Neuronal stem cell (in vitro differentiated cells): ENCODE measurements at regions not wholly inside any gene's neighbourhood (a gene's known extent, or its start where the extent isn't known, plus 50 kb on each side); places are given as distances from the start of the nearest gene placed in this dataset.

Source experiments
- DNase-seq: peaks from one replicate; pipeline ENCODE4 v3.0.0-alpha.2; 2013; ENCODE audit warnings: low spot score
- H2AFZ ChIP-seq: one replicate; pipeline ENCODE4 v1.6.1; 2013; ENCODE audit warnings: mild to moderate bottlenecking, low read length, inconsistent platforms
- H2AK5ac ChIP-seq: 2 replicates; pipeline ENCODE4 v1.6.1; 2013; ENCODE audit warnings: low read depth, mild to moderate bottlenecking, inconsistent platforms, low read length, moderate library complexity, mixed read lengths
- H2BK120ac ChIP-seq: 2 replicates; pipeline ENCODE4 v1.6.1; 2013; ENCODE audit warnings: low read depth, mild to moderate bottlenecking, inconsistent platforms, low read length, moderate library complexity, mixed read lengths
- H2BK12ac ChIP-seq: one replicate; pipeline ENCODE4 v1.6.1; 2013; ENCODE audit warnings: low read length, inconsistent platforms
- H2BK15ac ChIP-seq: 2 replicates; pipeline ENCODE4 v1.6.1; 2013; ENCODE audit warnings: mild to moderate bottlenecking, low read length, inconsistent platforms, mixed read lengths
- H2BK5ac ChIP-seq: one replicate; pipeline ENCODE4 v1.6.1; 2013; ENCODE audit warnings: inconsistent platforms, mild to moderate bottlenecking, low read length, moderate library complexity
- H3K14ac ChIP-seq: one replicate; pipeline ENCODE4 v1.6.1; 2013; ENCODE audit warnings: low read length, inconsistent platforms
- H3K18ac ChIP-seq: 2 replicates; pipeline ENCODE4 v1.6.1; 2013; ENCODE audit warnings: low read length, inconsistent platforms
- H3K23ac ChIP-seq: 2 replicates; pipeline ENCODE4 v1.6.1; 2013; ENCODE audit warnings: low read depth, mild to moderate bottlenecking, mixed read lengths, low read length, inconsistent platforms; ENCODE audit not compliant: poor library complexity
- H3K27ac ChIP-seq: replicated peaks from 3 replicates; pipeline ENCODE4 v1.5.1; 2013; ENCODE audit warnings: low read length, inconsistent platforms
- H3K27me3 ChIP-seq, 3 experiments: 2 replicates each; pipeline ENCODE4 v1.6.1; 2013; ENCODE audit warnings: low read length in 3 of 3, mild to moderate bottlenecking in 2 of 3, inconsistent platforms in 1 of 3, low read depth in 1 of 3, mixed read lengths in 1 of 3, moderate library complexity in 1 of 3; ENCODE audit not compliant: control insufficient read depth in 3 of 3, insufficient read depth in 3 of 3
- H3K36me3 ChIP-seq, 2 donors: replicated peaks in 1 of 2; 2 replicates each; pipeline ENCODE4 v1.6.1; 2013; ENCODE audit warnings: low read length in 2 of 2; ENCODE audit not compliant: control insufficient read depth in 2 of 2, insufficient read depth in 2 of 2
- H3K4ac ChIP-seq: 2 replicates; pipeline ENCODE4 v1.6.1; 2013; ENCODE audit warnings: inconsistent platforms, mild to moderate bottlenecking, low read length, moderate library complexity
- H3K4me1 ChIP-seq, 2 donors: 1 replicate in 1 of 2; 2 replicates in 1 of 2; pipeline ENCODE4 v1.6.1; 2013; ENCODE audit warnings: low read length in 2 of 2, low read depth in 1 of 2; ENCODE audit not compliant: control insufficient read depth in 2 of 2, insufficient read depth in 1 of 2
- H3K4me2 ChIP-seq: one replicate; pipeline ENCODE4 v1.6.1; 2013; ENCODE audit warnings: mild to moderate bottlenecking, low read length, inconsistent platforms; ENCODE audit not compliant: insufficient read depth, poor library complexity, severe bottlenecking
- H3K4me3 ChIP-seq, 2 donors: 2 replicates each; pipeline ENCODE4 v1.5.1; 2013; ENCODE audit warnings: low read length in 2 of 2, mild to moderate bottlenecking in 2 of 2, inconsistent platforms in 1 of 2, moderate library complexity in 1 of 2
- H3K79me1 ChIP-seq: one replicate; pipeline ENCODE4 v1.6.1; 2013; ENCODE audit warnings: low read depth, mild to moderate bottlenecking, inconsistent platforms, low read length, moderate library complexity
- H3K9ac ChIP-seq: one replicate; pipeline ENCODE4 v1.6.1; 2013; ENCODE audit warnings: mild to moderate bottlenecking, low read depth, low read length, inconsistent platforms; ENCODE audit not compliant: poor library complexity
- H3K9me3 ChIP-seq, 2 donors: replicated peaks in 1 of 2; 2 replicates each; pipeline versions ENCODE3 to v1.6.1; 2013; ENCODE audit warnings: low read length in 2 of 2, mild to moderate bottlenecking in 2 of 2, inconsistent platforms in 1 of 2, low read depth in 1 of 2, mixed read lengths in 1 of 2, moderate library complexity in 1 of 2; ENCODE audit not compliant: control insufficient read depth in 2 of 2, insufficient read depth in 1 of 2
- H4K8ac ChIP-seq: one replicate; pipeline ENCODE4 v1.6.1; 2013; ENCODE audit warnings: low read depth, mild to moderate bottlenecking, inconsistent platforms, low read length, moderate library complexity
- H4K91ac ChIP-seq: one replicate; pipeline ENCODE4 v1.6.1; 2013; ENCODE audit warnings: low read length, low read depth, mild to moderate bottlenecking, inconsistent platforms; ENCODE audit not compliant: poor library complexity
- WGBS, 2 donors: extraction: QIAGEN DNeasy Blood & Tissue Kit; methylation state at CpG; one replicate each; pipeline ENCODE4 v1.1.7; 2013; ENCODE audit warnings: missing lambda C conversion rate in 2 of 2, mixed read lengths in 1 of 2; ENCODE audit not compliant: insufficient read length in 2 of 2, insufficient replicate concordance in 1 of 2; ENCODE audit errors: extremely low coverage in 2 of 2; 5-methylcytosine and 5-hydroxymethylcytosine counted together

DNA sequence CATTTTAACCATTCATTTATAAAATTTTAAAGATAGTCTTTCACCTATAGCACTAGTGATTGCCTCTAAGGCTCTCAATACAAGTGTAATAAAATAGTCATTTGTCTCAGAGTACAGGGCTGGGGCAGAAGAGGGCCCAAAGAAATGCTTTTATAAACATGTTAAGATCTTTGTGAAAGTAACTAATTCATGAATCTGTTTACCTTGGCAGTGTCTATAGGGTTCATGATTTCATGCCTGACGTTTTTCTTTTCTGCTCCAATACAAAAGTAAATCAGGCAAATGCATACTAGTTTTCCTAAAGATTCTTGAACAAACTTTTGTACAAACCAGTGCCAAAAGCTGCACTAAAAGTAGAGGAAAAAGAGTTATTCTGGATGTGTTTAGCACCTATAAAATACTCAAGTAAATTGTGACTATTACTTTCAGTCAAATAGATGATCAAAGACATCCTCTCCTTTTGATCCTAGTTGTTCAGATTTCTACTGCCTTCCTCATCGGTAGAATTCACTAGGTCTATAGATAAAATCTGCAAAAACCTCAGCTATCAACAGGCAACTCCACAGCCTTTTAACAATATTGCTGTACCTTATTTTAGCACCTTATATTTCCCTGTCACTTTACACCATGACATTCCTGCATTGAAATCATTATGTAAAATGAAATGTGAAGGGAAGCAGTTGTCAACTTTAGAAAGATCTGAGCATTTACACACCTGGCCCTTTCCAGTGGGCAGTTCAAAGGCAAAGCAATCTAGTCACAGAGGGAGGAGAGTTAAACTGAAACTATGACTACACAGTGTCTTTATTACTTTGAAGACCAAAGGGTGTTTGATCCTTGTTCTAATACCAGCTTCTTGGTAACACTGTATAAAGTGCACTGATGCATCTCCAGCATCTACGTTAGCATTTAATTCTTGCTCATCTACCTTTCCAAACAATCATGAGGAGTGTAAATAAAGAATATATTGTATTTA, 100.0 kb upstream of the MED13 start:
- H3K4me2 ChIP-seq = no peak overlapping the region
- WGBS, 2 donors = no CpG with 5 or more reads among the region's 3 CpGs
- H3K27ac ChIP-seq = no peak overlapping the region
- no peak overlapping the region for H4K91ac ChIP-seq
- no peaks in the 10 kb centered on the region for H3K27me3 ChIP-seq
- H3K4ac ChIP-seq = no peak overlapping the region
- no peak overlapping the region for H2BK12ac ChIP-seq
- H3K18ac ChIP-seq = no peak overlapping the region
- H2BK5ac ChIP-seq = no peak overlapping the region
- H3K4me1 ChIP-seq = no peaks in the 10 kb centered on the region
- H3K9me3 ChIP-seq = no peaks in the 10 kb centered on the region
- H3K4me3 ChIP-seq = no peak overlapping the region
- H4K8ac ChIP-seq = no peak overlapping the region
- DNase-seq = no peak
- no peak overlapping the region for H3K14ac ChIP-seq
- H3K23ac ChIP-seq = no peak overlapping the region
- no peaks in the 10 kb centered on the region for H3K36me3 ChIP-seq
- no peak overlapping the region for H2BK120ac ChIP-seq
- H2AK5ac ChIP-seq = no peak overlapping the region
- H2AFZ ChIP-seq = no peak overlapping the region
- H2BK15ac ChIP-seq = no peak overlapping the region
- no peak overlapping the region for H3K9ac ChIP-seq
- no peaks in the 10 kb centered on the region for H3K79me1 ChIP-seq

DNA sequence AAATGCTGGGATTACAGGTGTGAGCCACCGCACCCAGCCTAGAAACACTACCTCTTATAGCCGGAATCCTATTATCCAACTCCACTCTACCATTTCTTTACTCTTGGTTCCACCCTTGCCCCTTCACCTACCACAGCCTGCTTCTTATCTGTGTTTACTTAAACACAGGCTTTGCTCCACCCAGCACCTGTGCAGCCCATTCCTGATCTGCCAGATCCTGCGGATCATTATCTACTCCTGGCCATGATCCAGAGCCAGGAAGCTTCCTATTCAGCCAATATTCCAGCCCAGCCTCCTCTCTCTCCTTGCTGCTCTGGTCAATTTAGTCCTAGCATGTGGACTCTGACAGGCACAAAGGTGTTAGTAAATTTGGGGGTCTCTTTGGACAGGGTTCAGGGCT, 98.8 kb upstream of the MED13 start:
- Histone ChIP-seq H2BK5ac (no peak overlapping the region), H4K91ac (no peak overlapping the region), H3K27ac (no peak overlapping the region), H3K18ac (no peak overlapping the region), H3K4me3 (no peak overlapping the region), H2BK12ac (no peak overlapping the region), H2AFZ (no peak overlapping the region), H3K4me2 (no peak overlapping the region), H2BK15ac (no peak overlapping the region), H2AK5ac (no peak overlapping the region), H3K4ac (no peak overlapping the region), H2BK120ac (no peak overlapping the region), H3K9ac (no peak overlapping the region), H3K79me1 (no peaks in the 10 kb centered on the region), H3K23ac (no peak overlapping the region), H3K36me3 (no peaks in the 10 kb centered on the region), H3K14ac (no peak overlapping the region), H3K9me3 (no peaks in the 10 kb centered on the region), H3K27me3 (no peaks in the 10 kb centered on the region), H3K4me1 (no peaks in the 10 kb centered on the region), H4K8ac (no peak overlapping the region)
- no CpG with 5 or more reads among the region's 3 CpGs for WGBS, 2 donors
- no peak for DNase-seq

DNA sequence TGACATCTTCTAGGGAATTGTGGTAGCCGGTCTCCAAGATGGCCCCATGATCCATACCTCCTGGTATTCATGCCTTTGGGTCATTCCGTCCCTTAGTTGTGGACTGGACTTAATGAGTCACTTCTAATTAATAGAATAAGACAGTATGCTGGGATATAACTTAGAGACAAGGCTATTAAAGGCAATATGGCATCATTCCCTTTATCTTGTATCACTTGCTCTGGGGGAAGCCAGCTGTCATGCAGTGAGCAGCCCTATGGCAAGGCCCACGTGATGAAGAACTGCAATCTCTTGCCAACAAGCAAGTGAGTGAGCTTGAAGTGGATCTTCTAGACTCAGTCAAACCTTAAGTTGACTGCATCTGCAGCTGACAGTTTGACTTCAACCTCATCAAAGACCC, 97.8 kb upstream of the MED13 start:
- Histone ChIP-seq H3K27me3 (no peaks in the 10 kb centered on the region), H2BK5ac (no peak overlapping the region), H3K4ac (no peak overlapping the region), H3K14ac (no peak overlapping the region), H4K8ac (no peak overlapping the region), H2AFZ (no peak overlapping the region), H3K4me1 (no peaks in the 10 kb centered on the region), H3K4me3 (no peak overlapping the region), H3K4me2 (no peak overlapping the region), H2AK5ac (no peak overlapping the region), H4K91ac (no peak overlapping the region), H3K27ac (no peak overlapping the region), H3K23ac (no peak overlapping the region), H3K36me3 (no peaks in the 10 kb centered on the region), H2BK120ac (no peak overlapping the region), H3K18ac (no peak overlapping the region), H3K9me3 (no peaks in the 10 kb centered on the region), H3K9ac (no peak overlapping the region), H2BK12ac (no peak overlapping the region), H2BK15ac (no peak overlapping the region), H3K79me1 (no peaks in the 10 kb centered on the region)
- DNase-seq = no peak
- no CpG with 5 or more reads among the region's 3 CpGs for WGBS, 2 donors

DNA sequence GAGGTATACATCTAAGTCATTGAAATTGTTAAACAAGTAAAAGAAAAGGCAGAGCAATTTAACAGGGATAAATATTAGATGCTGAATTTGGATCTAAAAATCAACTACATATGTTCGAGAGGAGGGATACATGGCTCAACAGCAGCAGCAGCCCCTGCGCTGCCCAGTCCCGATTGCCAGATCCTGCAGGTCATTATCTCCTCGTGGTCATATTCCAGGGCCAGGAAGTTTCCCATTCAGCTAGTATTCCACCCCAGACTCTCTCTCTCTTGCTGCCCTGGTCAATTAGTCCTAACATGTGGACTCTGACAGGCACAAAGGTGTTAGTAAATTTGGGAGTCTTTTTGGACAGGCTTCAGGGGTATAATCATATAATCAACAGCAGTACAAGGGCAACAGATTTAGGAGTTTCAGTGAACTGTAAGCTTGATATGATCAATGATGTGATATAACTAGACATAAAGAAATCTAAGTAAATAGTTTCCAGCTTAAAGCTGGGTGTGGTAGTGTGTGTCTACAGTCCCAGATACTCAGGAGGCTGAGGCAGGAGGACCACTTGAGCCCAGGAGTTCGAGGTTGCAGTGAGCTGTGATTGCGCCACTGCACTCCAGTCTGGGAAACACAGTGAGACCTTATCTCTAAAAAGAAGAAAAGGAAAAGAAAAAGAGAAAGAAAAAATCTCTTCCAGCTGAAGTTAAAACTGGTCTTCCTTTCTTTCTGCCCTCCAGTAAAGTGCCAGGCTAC, 96.5 kb upstream of the MED13 start:
- Histone ChIP-seq H2AK5ac (no peak overlapping the region), H3K14ac (no peak overlapping the region), H2BK5ac (no peak overlapping the region), H3K4ac (no peak overlapping the region), H3K18ac (no peak overlapping the region), H4K91ac (no peak overlapping the region), H2AFZ (no peak overlapping the region), H3K23ac (no peak overlapping the region), H4K8ac (no peak overlapping the region), H2BK12ac (no peak overlapping the region), H3K4me1 (no peaks in the 10 kb centered on the region), H3K9me3 (no peaks in the 10 kb centered on the region), H3K27me3 (no peaks in the 10 kb centered on the region), H2BK15ac (no peak overlapping the region), H3K9ac (no peak overlapping the region), H3K79me1 (no peaks in the 10 kb centered on the region), H2BK120ac (no peak overlapping the region), H3K4me2 (no peak overlapping the region), H3K4me3 (no peak overlapping the region), H3K36me3 (no peaks in the 10 kb centered on the region), H3K27ac (no peak overlapping the region)
- no peak for DNase-seq
- WGBS, 2 donors = no CpG with 5 or more reads among the region's 6 CpGs
